ENCODE measurements at regions not wholly inside any gene's neighbourhood (a gene's known extent, or its start where the extent isn't known, plus 50 kb on each side); places are given as distances from the start of the nearest gene placed in this dataset.

DNA sequence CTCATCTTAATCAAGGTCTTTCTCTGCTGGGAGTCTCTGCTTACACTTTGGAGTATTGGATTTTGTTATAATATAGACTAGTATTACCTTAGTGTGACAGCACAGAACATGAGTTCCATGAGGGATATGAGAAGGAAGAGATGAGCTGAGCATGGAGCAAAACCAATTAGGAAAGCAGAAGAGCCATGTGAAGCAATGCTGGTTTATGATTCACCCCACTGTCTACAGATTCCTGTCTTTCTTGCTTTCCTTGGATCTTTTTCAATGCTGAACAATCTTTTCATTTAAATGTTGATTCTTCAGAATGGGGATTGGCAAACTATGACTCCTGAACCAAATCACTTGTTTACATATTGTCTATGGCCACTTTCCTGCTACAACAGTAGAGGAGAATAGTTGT lies 70.4 kb upstream of the KITLG start:
- TF ChIP-seq POLR2A (IDR thresholded peaks at IDR 0.05; ENCODE audit: low read length) (no peak), GATA1 (IDR thresholded peaks at IDR 0.05; ENCODE audit: low read depth, low read length) (no peak)
